ENCODE measurements at regions not wholly inside any gene's neighbourhood (a gene's known extent, or its start where the extent isn't known, plus 50 kb on each side); places are given as distances from the start of the nearest gene placed in this dataset.

GRCh38 chr16:51024703-51025102 is 126.4 kb downstream of the SALL1 start:
- H3K4me3 ChIP-seq (ENCODE audit: low read depth, low read length) = no peak overlapping the region
- no peak for TF ChIP-seq CTCF (IDR thresholded peaks at IDR 0.05; ENCODE audit: low read depth, low read length)

- no peak for TF ChIP-seq CTCF (IDR thresholded peaks at IDR 0.05; ENCODE audit: low read depth, low read length)
- no peak overlapping the region for H3K4me3 ChIP-seq (ENCODE audit: low read depth, low read length)
Observed at GRCh38 chr16:51022955-51023354, 128.1 kb downstream of the SALL1 start.

- TF ChIP-seq CTCF (IDR thresholded peaks at IDR 0.05; ENCODE audit: low read depth, low read length) = no peak
Observed at GRCh38 chr16:51019617-51020016, 131.5 kb downstream of the SALL1 start.

GRCh38 chr16:51017969-51018368 is 133.1 kb downstream of the SALL1 start:
- H3K4me3 ChIP-seq (ENCODE audit: low read depth, low read length) = no peak overlapping the region
- no peak for TF ChIP-seq CTCF (IDR thresholded peaks at IDR 0.05; ENCODE audit: low read depth, low read length)

More at GRCh38 chr16:51019617-51020016, 131.5 kb downstream of the SALL1 start:
- no peak overlapping the region for H3K4me3 ChIP-seq (ENCODE audit: low read depth, low read length)

GRCh38 chr16:51012396-51012795 is 138.7 kb downstream of the SALL1 start:
- no peak overlapping the region for H3K4me3 ChIP-seq (ENCODE audit: low read depth, low read length)

DNA sequence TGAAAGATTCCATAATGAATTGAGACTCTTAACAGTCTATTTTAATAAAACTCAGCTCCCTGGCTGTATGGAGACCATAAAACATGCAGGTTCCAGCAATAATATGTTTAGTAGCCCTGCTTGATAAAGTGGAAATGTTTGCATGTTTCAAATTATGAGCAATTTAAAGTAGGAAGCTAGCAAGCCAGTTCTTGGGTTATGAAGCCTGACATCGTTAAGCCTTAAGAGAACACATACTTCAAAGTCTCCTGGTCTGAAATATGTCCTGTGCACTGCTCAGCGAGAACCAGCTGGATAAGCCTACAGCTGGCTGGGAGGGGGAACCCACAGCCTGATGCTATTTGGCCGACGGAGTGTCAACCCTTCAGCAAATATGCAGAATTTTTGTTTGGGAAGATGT is 140.3 kb downstream of the SALL1 start:
- H3K4me3 ChIP-seq (ENCODE audit: low read depth, low read length) = no peak overlapping the region
- no peak for TF ChIP-seq CTCF (IDR thresholded peaks at IDR 0.05; ENCODE audit: low read depth, low read length)

More at GRCh38 chr16:51012396-51012795, 138.7 kb downstream of the SALL1 start:
- TF ChIP-seq CTCF (IDR thresholded peaks at IDR 0.05; ENCODE audit: low read depth, low read length) = no peak

DNA sequence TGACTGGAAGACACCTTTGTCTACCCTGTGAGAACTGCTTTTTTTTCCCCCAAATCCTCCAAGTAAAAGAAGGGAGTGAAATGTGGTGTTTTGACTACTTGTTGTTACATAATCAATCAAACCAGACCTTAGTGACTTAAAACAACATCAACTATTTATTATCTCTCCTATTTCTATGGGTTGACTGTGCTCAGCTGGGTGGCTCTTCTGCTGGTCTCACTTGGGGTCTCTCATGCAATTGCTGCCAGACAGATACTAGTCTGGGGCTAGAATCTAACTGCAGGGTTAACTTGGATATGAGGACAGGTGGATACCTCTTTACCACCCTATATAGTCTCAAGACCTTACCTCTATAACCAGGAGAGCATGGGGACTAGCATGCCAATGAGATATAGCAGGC is 141.3 kb downstream of the SALL1 start:
- TF ChIP-seq CTCF (IDR thresholded peaks at IDR 0.05; ENCODE audit: low read depth, low read length) = no peak

More for the DNA sequence above, 141.3 kb downstream of the SALL1 start:
- no peak overlapping the region for H3K4me3 ChIP-seq (ENCODE audit: low read depth, low read length)

Data from WI38 (cell line).